ENCODE measurements at regions not wholly inside any gene's neighbourhood (a gene's known extent, or its start where the extent isn't known, plus 50 kb on each side); places are given as distances from the start of the nearest gene placed in this dataset.

GRCh38 chr17:70258465-70258864 lies 89.1 kb downstream of the KCNJ2 start:
- TF ChIP-seq ZFP36 (IDR thresholded peaks at IDR 0.05; ENCODE audit: borderline replicate concordance, partially characterized antibody) (no peak), ZC3H11A (IDR thresholded peaks at IDR 0.05) (no peak), MAX (IDR thresholded peaks at IDR 0.05) (no peak), MAFK (IDR thresholded peaks at IDR 0.05; ENCODE audit: partially characterized antibody) (no peak), KDM5A (IDR thresholded peaks at IDR 0.05) (no peak), CTCF (IDR thresholded peaks at IDR 0.05) (no peak), EP300 (IDR thresholded peaks at IDR 0.05) (no peak), HDAC2 (IDR thresholded peaks at IDR 0.05) (no peak)
